Calu3 (cell line): ENCODE measurements at regions not wholly inside any gene's neighbourhood (a gene's known extent, or its start where the extent isn't known, plus 50 kb on each side); places are given as distances from the start of the nearest gene placed in this dataset.

Experiments used
- BruUV-seq: library from RNA; stranded (reverse); fragments of 400-500 nt; replicated peaks from 2 replicates; lab custom pipeline; 2021; lab: Mats Ljungman, UMichigan
- CTCF ChIA-PET: fragments of 300-600 bp; sonication (Branson Sonifier 250); formaldehyde crosslinking; loops from one replicate; lab custom pipeline; 2022; ENCODE audit warnings: antibody characterized with exemption; lab: Charles Lee
- DNase-seq: peaks from one replicate; pipeline ENCODE4 v3.0.0; 2022
- H3K27ac Mint-ChIP-seq: one replicate; pipeline ENCODE4 v1.8.0; 2022; ENCODE audit warnings: mixed read lengths; ENCODE audit not compliant: unreplicated experiment
- H3K27me3 Mint-ChIP-seq: one replicate; pipeline ENCODE4 v1.8.0; 2022; ENCODE audit warnings: mixed read lengths; ENCODE audit not compliant: unreplicated experiment
- H3K36me3 Mint-ChIP-seq: one replicate; pipeline ENCODE4 v1.8.0; 2022; ENCODE audit warnings: mild to moderate bottlenecking, moderate library complexity, mixed read lengths; ENCODE audit not compliant: insufficient read depth, unreplicated experiment
- H3K4me1 Mint-ChIP-seq: one replicate; pipeline ENCODE4 v1.8.0; 2022; ENCODE audit warnings: mild to moderate bottlenecking, low read depth, mixed read lengths; ENCODE audit not compliant: unreplicated experiment
- H3K4me3 Mint-ChIP-seq: one replicate; pipeline ENCODE4 v1.8.0; 2022; ENCODE audit warnings: mild to moderate bottlenecking, low read depth, moderate library complexity, mixed read lengths; ENCODE audit not compliant: unreplicated experiment
- H3K9me3 Mint-ChIP-seq: one replicate; pipeline ENCODE4 v1.8.0; 2022; ENCODE audit warnings: low read depth, mixed read lengths; ENCODE audit not compliant: unreplicated experiment
- CTCF ChIP-seq: fragments of 200-600 bp; IDR thresholded peaks from one replicate; pipeline ENCODE4 v1.8.0; 2022; ENCODE audit warnings: antibody characterized with exemption; ENCODE audit not compliant: unreplicated experiment
- intact Hi-C: fragments of 100-400 bp; cut with micrococcal nuclease; formaldehyde crosslinking; loops from one replicate; pipeline ENCODE4 v1.10.0; 2022; ENCODE audit not compliant: unreplicated experiment

GRCh38 chr5:77944757-77945340, 168.7 kb upstream of the TBCA start:
- no peak for DNase-seq
- CTCF ChIA-PET = no interaction called here
- intact Hi-C loops = no loop called here
- H3K4me3 Mint-ChIP-seq = no peak overlapping the region
- H3K27ac Mint-ChIP-seq = no peak overlapping the region
- BruUV-seq = no TSS peak
- no peaks in the 10 kb centered on the region for H3K36me3 Mint-ChIP-seq
- no peak for TF ChIP-seq CTCF
- H3K27me3 Mint-ChIP-seq = peaks cover 28% of the 10 kb centered on the region
- H3K9me3 Mint-ChIP-seq = no peaks in the 10 kb centered on the region
- no peaks in the 10 kb centered on the region for H3K4me1 Mint-ChIP-seq

GRCh38 chr5:77943851-77944250, 167.7 kb upstream of the TBCA start:
- CTCF ChIA-PET = interaction anchor here (0.5 kb wide), 1 partner anchor 196 kb away, joined by 3 read pairs; no protein-coding TSS in a partner anchor
- no peak overlapping the region for H3K27ac Mint-ChIP-seq
- no peak for DNase-seq
- H3K27me3 Mint-ChIP-seq = peaks cover 19% of the 10 kb centered on the region
- H3K4me3 Mint-ChIP-seq = no peak overlapping the region
- no peaks in the 10 kb centered on the region for H3K4me1 Mint-ChIP-seq
- no peaks in the 10 kb centered on the region for H3K36me3 Mint-ChIP-seq
- intact Hi-C loops = no loop called here
- no peaks in the 10 kb centered on the region for H3K9me3 Mint-ChIP-seq
- no peak for TF ChIP-seq CTCF
- no TSS peak for BruUV-seq

- Mint-ChIP-seq H3K36me3 (no peaks in the 10 kb centered on the region), H3K27me3 (peaks cover 31% of the 10 kb centered on the region), H3K4me1 (no peaks in the 10 kb centered on the region), H3K27ac (no peak overlapping the region), H3K4me3 (no peak overlapping the region), H3K9me3 (no peaks in the 10 kb centered on the region)
- TF ChIP-seq CTCF = no peak
- no peak for DNase-seq
- BruUV-seq = no TSS peak
- CTCF ChIA-PET = no interaction called here
- intact Hi-C loops = no loop called here
Observed at GRCh38 chr5:77942578-77943239, 166.6 kb upstream of the TBCA start.

GRCh38 chr5:77937015-77937908, 161.1 kb upstream of the TBCA start:
- Mint-ChIP-seq H3K27ac (no peak overlapping the region), H3K9me3 (peaks cover 4% of the 10 kb centered on the region), H3K36me3 (no peaks in the 10 kb centered on the region), H3K4me3 (no peak overlapping the region), H3K27me3 (peaks cover 48% of the 10 kb centered on the region), H3K4me1 (no peaks in the 10 kb centered on the region)
- TF ChIP-seq CTCF = no peak
- no TSS peak for BruUV-seq
- CTCF ChIA-PET = interaction anchor here (0.6 kb wide), 1 partner anchor 271 kb away, joined by 3 read pairs; no protein-coding TSS in a partner anchor
- intact Hi-C loops = no loop called here
- no peak for DNase-seq
